IPS-NIHi11 (cell line): ENCODE measurements at regions not wholly inside any gene's neighbourhood (a gene's known extent, or its start where the extent isn't known, plus 50 kb on each side); places are given as distances from the start of the nearest gene placed in this dataset.

Experiments
- DNase-seq: peaks from one replicate; pipeline ENCODE4 v3.0.0; 2012; ENCODE audit warnings: mixed read lengths, low spot score

DNA sequence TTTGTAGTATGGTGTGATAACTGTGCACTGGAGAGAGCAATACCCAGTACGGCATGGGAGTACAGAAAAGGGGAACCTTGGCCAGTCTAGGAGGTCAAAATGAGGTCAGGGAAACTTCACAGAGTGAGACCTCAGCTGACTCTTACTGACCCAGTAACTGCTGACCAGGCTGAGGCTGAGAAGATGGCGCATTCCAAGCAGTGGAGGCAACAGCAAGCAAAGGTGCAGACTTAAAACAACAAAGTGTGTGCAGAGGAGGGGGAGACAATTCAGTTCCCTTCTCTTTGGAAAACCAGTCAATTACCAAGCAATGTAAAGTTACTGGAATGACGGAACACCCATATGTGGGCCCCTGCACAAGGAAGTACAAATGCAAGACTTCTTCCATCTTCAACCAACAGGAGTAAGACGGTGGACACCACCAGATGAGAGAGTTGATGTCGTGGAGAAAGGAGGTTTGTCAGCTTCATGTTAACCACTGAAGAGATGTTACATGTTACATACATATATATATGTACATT is 54.6 kb upstream of the PRDX6 start:
- DNase-seq: no peak

DNA sequence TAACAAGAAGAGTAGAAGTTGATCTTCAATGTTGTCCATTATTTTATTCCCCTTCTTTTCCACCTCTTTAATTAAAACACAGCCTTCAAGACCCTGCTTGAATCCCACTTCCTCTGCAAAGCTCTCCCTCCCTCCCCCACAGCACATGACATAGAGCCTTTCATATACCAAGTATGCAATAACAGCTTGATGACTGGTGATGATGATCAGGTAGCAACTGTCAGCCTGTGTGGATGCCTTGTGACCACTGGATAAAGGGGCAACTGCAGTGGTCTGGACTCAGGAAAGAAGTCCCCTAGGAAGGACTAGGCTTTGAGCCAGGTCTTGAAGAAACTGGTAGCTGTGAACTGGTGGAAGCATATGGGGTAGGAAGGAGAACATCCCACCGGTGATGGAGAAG is 53.8 kb upstream of the PRDX6 start:
- DNase-seq: no peak

DNA sequence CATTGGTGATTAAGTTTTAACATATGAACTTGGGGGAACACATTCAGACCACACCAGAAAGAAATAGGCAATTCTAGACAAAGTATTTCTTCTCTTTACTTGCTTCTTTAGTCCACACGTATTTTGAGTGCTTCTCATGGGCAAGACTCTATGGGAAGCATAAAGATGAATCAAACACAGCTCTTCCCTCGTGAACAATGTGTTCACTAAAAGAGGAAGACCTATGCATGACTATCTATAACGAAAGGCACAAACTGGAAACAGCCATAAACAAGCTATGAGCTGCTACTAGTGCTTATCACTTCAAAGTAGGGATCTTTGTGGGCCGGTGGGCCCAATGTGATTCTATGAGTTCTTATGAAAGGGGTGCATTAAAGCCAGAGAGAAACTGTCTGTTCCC is 53.0 kb upstream of the PRDX6 start:
- DNase-seq: no peak

DNA sequence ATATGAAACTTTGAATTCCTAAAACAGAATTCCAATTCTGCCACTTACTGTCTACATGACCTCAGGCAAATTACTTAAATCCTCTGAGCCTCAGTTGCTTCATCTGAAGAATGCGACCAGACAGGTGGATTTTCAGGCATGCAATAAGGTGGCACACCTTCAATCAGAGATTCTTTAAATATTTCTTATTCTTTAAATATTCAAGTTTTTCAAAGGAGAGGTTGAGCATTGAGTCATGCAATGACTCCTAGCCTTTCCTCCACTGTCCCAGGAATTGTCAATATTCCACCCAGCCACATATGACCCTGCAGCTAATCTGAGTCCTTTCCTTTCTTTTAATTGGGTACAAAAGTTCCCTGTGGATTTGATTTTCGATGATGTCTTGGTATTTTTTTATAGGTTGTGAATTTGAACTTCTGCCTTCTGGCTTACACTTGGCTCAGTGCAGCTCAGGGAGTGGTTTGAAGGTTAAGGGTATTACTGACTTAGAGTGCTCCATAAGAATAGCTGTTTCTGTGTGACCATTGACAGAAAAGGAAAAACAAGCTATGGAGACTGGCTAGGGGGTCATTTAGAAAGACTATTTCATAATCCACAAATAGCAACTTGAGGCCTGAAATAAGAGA is 52.2 kb upstream of the PRDX6 start:
- DNase-seq: no peak

DNA sequence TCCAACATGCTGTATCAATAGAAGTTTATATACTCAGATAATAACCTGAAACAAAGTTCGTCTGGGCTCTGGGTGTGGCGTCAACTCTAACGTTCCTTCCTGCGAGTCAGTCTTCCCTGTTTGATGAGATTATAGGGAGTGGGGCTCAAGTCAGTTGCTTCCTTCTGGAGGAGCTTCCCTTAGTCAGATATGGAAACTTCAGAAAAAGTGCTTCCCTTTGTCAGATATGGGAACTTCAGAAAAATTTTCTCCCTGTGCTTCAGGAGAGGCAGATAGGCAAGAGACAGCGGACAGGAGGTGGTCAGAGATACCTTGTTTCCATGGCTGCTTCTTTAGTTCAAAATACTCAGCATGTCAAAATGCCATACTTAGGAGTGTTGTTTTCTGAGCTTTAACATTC is 51.1 kb upstream of the PRDX6 start:
- no peak for DNase-seq

DNA sequence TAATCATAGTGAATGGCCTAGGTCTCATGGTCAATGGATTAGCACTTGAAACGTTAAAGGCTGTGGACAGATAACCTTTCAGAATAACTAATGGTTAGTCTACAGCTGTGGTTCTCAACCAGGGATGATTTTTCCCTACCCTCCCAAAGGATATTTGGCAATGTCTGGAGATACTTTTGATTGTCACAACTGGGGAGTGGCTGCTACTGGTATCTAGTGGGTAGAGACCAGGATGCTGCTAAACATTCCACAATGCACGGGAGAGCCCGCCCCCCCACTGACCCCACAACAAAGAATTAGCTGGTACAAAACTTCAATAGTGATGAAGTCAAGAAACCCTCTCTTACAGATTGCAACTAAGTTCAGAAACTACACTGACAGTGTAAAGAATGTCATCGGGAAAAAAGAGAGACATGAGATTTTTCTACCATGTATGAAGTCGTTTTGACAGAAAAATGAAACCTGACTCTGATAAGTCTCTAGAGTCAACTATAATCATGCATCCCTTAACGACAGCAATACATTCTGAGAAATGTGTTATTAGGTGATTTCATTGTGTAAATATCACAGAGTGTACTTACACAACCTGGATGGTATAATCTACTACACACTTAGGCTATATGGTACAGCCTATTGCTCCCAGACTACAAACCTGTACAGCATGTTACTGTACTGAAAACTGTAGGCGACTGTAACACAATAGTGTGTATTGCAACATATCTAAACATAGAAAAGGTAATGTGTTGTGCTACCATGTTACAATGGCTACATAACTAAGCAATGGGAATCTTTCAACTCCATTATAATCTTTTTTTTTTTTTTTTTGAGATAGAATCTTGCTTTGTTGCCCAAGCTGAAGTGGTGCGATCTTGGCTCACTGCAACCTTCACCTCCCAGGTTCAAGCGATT is 49.7 kb upstream of the PRDX6 start:
- no peak for DNase-seq
